ENCODE measurements at regions not wholly inside any gene's neighbourhood (a gene's known extent, or its start where the extent isn't known, plus 50 kb on each side); places are given as distances from the start of the nearest gene placed in this dataset.
"Not testable (repeated sequence)": the region's sequence is repeated elsewhere in the genome, so short reads cannot be mapped to it uniquely, and the experiment has no call there.

DNA sequence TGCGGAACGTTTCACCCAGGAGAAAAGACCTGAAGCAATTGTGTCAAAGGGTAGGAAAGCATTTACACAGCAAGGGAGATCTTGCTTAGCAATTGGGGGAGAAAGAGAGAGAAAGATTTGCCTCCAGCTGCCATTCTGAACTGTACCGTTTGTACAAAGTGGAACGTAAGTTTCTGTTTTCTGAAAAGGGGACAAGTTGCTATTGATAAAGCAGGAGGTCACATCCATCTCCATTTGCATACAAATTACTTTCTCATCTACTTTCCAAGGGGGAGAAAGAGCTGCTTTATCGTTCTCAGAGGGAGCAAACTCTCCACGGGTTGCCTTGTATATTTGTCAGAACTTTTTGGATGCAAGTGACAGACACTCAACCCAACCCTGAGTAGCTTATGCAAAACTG is 92.0 kb upstream of the CARD11 start:
- no peaks in the 10 kb centered on the region for H3K36me3 ChIP-seq (ENCODE audit: insufficient read depth, low read length)
- H3K4me3 ChIP-seq (ENCODE audit: low read depth, low read length): no peak overlapping the region
- no peaks in the 10 kb centered on the region for H3K4me1 ChIP-seq (ENCODE audit: control insufficient read depth, insufficient read depth, low read length, unreplicated experiment)
- no peak overlapping the region for H2AFZ ChIP-seq (ENCODE audit: low read length, unreplicated experiment)
- no peak overlapping the region for H3K27ac ChIP-seq (ENCODE audit: low read depth, low read length)
- peaks cover 10% of the 10 kb centered on the region for H3K27me3 ChIP-seq (ENCODE audit: insufficient read depth, low read length)
- H3K79me2 ChIP-seq (ENCODE audit: control insufficient read depth, insufficient read depth, low read length, unreplicated experiment): no peaks in the 10 kb centered on the region

DNA sequence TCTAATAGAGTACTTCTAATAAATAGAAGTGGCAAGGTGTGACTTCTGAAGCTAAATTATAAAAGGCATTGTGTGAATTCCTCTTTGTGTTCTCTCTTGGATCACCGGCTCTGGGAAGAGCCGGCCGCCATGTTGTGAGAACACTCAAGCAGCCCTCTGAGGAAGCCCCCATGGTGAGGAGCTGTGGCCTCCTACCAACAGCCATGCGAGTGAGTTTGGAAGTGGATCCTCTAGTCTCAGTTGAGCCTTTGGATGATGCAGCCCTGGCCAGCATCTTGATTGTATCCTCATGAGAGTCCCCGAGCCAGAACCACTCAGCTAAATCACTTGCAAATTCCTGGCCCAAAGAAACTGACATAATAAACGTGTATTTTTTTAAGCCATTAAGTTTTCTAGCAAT is 94.5 kb upstream of the CARD11 start:
- Histone ChIP-seq H3K27ac (ENCODE audit: low read depth, low read length) (no peak overlapping the region), H3K27me3 (ENCODE audit: insufficient read depth, low read length) (peaks cover 19% of the 10 kb centered on the region)

DNA sequence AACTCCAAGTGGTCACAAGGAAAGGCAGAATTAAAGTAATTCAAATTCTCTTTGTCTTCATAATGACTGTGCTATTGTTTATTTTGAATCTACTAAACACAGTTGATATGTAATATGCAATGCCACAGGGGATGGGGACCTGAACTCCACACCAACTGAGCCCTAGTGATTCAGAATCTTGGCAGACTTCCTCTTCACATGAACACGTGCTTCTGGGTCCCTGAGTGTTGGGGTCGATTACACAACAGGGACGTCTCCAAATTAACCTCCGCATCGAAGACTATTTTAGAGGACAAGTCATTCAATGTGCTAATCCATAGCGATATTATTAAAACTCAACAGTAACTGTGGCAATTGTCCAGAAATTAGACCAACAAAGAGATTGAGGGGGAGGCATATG is 95.3 kb upstream of the CARD11 start:
- no peaks in the 10 kb centered on the region for H3K79me2 ChIP-seq (ENCODE audit: control insufficient read depth, insufficient read depth, low read length, unreplicated experiment)
- H3K27me3 ChIP-seq (ENCODE audit: insufficient read depth, low read length): peaks cover 19% of the 10 kb centered on the region
- H3K36me3 ChIP-seq (ENCODE audit: insufficient read depth, low read length): no peaks in the 10 kb centered on the region
- H2AFZ ChIP-seq (ENCODE audit: low read length, unreplicated experiment): no peak overlapping the region
- no peak overlapping the region for H3K27ac ChIP-seq (ENCODE audit: low read depth, low read length)
- H3K4me3 ChIP-seq (ENCODE audit: low read depth, low read length): no peak overlapping the region
- no peaks in the 10 kb centered on the region for H3K4me1 ChIP-seq (ENCODE audit: control insufficient read depth, insufficient read depth, low read length, unreplicated experiment)

More for the DNA sequence above, 94.5 kb upstream of the CARD11 start:
- Histone ChIP-seq H3K36me3 (ENCODE audit: insufficient read depth, low read length) (no peaks in the 10 kb centered on the region), H3K79me2 (ENCODE audit: control insufficient read depth, insufficient read depth, low read length, unreplicated experiment) (no peaks in the 10 kb centered on the region), H3K4me1 (ENCODE audit: control insufficient read depth, insufficient read depth, low read length, unreplicated experiment) (no peaks in the 10 kb centered on the region), H3K4me3 (ENCODE audit: low read depth, low read length) (no peak overlapping the region), H2AFZ (ENCODE audit: low read length, unreplicated experiment) (no peak overlapping the region)

DNA sequence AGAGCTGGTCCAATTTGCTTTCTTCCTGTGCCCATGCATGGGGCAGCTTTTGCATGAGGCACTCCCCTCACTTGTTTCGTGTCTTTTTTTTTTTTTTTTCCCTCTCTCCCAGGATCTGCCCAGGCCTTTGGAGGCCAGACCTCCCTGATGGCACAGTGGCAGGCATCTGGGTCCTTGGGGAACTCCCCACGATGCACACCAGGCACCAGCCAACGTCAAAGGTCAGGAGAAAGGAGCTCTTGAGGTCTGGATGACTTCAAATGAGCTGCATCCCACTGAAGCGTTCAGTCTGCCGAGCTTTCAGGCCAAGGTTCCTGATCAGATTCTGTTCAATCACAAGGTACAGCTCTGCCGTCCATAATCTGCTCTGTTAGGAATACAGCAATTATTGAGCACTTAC is 97.2 kb upstream of the CARD11 start:
- Histone ChIP-seq H3K27ac (ENCODE audit: low read depth, low read length) (no peak overlapping the region), H3K79me2 (ENCODE audit: control insufficient read depth, insufficient read depth, low read length, unreplicated experiment) (no peaks in the 10 kb centered on the region), H3K36me3 (ENCODE audit: insufficient read depth, low read length) (no peaks in the 10 kb centered on the region), H3K27me3 (ENCODE audit: insufficient read depth, low read length) (peaks cover 19% of the 10 kb centered on the region), H3K4me1 (ENCODE audit: control insufficient read depth, insufficient read depth, low read length, unreplicated experiment) (no peaks in the 10 kb centered on the region), H3K4me3 (ENCODE audit: low read depth, low read length) (no peak overlapping the region), H2AFZ (ENCODE audit: low read length, unreplicated experiment) (no peak overlapping the region)

DNA sequence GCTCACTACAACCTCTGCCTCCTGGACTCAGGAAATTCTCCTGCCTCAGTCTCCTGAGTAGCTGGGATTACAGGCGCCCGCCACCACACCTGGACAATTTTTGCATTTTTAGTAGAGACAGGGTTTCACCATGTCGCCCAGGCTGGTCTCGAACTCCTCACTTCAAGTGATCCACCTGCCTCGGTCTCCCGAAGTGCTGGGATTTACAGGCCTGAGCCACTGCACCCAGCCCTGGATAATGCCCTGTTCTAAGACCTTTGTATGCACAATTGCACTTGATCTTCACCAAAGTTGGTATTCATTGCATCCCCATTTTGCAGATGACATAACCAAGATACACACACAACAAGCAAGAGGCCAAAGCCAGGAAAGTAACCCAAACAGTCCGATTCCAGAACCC is 97.7 kb upstream of the CARD11 start:
- Histone ChIP-seq H3K79me2 (ENCODE audit: control insufficient read depth, insufficient read depth, low read length, unreplicated experiment) (no peaks in the 10 kb centered on the region), H3K27ac (ENCODE audit: low read depth, low read length) (no peak overlapping the region), H2AFZ (ENCODE audit: low read length, unreplicated experiment) (no peak overlapping the region), H3K4me3 (ENCODE audit: low read depth, low read length) (no peak overlapping the region), H3K27me3 (ENCODE audit: insufficient read depth, low read length) (peaks cover 19% of the 10 kb centered on the region), H3K36me3 (ENCODE audit: insufficient read depth, low read length) (no peaks in the 10 kb centered on the region), H3K4me1 (ENCODE audit: control insufficient read depth, insufficient read depth, low read length, unreplicated experiment) (no peaks in the 10 kb centered on the region)

DNA sequence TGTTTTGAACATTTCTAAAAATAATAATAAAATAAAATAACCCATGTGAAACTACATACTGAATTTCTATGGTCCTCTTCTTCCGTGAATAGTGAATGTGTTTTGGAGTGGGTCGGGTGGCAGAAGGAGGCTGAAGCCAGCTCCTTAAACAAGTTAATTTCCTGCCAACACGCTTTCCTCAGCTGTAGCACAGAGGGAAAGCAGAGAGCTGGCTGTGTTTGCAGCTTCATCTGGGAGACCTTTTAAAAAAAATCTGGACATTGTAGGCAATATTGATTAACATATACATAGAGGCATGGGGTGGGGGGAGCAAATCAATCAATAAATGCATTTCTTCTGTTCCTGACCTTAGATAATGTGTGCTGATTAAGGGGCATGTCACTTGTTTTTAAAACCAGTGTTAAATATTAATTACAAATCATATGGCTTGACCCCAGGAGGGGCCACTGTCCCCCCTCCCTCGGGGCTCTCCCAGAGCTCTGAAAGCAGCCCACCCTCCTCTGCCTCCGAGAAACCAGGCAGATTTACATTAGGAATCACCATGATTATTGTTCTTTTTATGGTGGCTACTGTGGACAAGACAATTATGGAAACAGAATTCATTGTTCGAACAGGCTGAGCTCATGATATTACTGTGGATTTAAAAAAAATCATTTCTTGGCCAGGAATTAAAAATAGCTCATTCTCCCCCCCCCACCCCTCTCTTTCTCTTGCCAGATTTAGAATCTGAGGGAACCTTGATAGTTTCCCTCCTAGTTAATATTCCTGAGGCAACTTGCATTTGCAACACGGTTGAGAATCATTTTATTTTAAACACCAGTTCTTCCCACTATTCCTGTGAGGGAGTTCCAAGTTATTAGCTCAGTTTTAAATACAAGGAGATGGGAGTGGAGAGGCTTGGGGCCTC is 100.5 kb upstream of the CARD11 start:
- Histone ChIP-seq H3K36me3 (ENCODE audit: insufficient read depth, low read length) (no peaks in the 10 kb centered on the region), H2AFZ (ENCODE audit: low read length, unreplicated experiment) (no peak overlapping the region), H3K27ac (ENCODE audit: low read depth, low read length) (no peak overlapping the region), H3K27me3 (ENCODE audit: insufficient read depth, low read length) (peaks cover 19% of the 10 kb centered on the region), H3K79me2 (ENCODE audit: control insufficient read depth, insufficient read depth, low read length, unreplicated experiment) (no peaks in the 10 kb centered on the region), H3K4me3 (ENCODE audit: low read depth, low read length) (no peak overlapping the region), H3K4me1 (ENCODE audit: control insufficient read depth, insufficient read depth, low read length, unreplicated experiment) (no peaks in the 10 kb centered on the region)

DNA sequence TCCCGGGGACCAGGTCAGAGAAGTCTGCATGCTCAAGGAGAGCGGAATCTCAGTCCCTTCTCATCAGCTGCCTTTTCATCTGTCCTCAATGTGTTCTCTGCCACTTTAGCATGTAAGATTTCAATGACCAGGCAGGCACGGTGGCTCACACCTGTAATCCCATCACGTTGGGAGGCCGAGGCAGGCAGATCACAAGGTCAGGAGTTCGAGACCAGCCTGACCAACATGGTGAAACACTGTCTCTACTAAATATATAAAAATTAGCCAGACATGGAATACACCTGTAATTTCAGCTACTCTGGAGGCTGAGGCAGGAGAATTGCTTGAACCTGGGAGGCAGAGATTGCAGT is 101.1 kb upstream of the CARD11 start:
- H3K27ac ChIP-seq (ENCODE audit: low read depth, low read length); H3K4me1 ChIP-seq (ENCODE audit: control insufficient read depth, insufficient read depth, low read length, unreplicated experiment); H3K79me2 ChIP-seq (ENCODE audit: control insufficient read depth, insufficient read depth, low read length, unreplicated experiment); H3K36me3 ChIP-seq (ENCODE audit: insufficient read depth, low read length); H3K4me3 ChIP-seq (ENCODE audit: low read depth, low read length); H2AFZ ChIP-seq (ENCODE audit: low read length, unreplicated experiment): not testable (repeated sequence)
- H3K27me3 ChIP-seq (ENCODE audit: insufficient read depth, low read length): peaks cover 17% of the 10 kb centered on the region

DNA sequence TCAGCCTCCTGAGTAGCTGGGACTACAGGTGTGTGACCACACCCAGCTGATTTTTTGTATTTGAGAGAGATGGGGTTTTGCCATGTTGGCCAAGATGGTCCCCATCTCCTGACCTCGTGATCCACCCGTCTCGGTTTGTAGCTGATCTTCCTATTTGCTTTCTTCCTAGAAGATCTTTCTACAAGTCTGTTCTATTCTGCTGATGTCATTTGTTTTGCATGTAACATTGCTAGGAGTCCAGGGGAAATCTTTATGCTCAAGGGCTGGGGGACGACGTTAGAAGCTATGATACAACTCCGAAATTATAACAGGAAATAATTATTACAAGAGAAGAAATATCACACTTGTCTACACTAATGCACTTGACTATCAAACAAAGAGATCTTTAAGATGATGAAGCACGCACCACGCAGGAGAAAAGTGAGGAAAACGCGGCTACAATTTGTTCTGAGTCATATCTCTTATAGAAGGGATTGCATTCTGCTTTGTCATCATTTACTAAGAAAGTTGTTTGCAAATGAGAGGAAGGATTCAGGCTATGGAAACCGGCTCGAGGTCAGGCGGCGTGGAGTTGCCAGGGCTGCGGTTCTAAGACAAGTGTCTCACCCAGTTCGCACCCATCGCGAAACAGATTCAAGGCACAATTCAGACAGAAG is 103.0 kb upstream of the CARD11 start:
- H3K4me3 ChIP-seq (ENCODE audit: low read depth, low read length): no peak overlapping the region
- no peaks in the 10 kb centered on the region for H3K36me3 ChIP-seq (ENCODE audit: insufficient read depth, low read length)
- H3K27me3 ChIP-seq (ENCODE audit: insufficient read depth, low read length): 0 out of 2 replicates have a peak, but pooled peaks cover 4% of the 10 kb centered on the region
- H3K79me2 ChIP-seq (ENCODE audit: control insufficient read depth, insufficient read depth, low read length, unreplicated experiment): no peaks in the 10 kb centered on the region
- no peak overlapping the region for H2AFZ ChIP-seq (ENCODE audit: low read length, unreplicated experiment)
- no peaks in the 10 kb centered on the region for H3K4me1 ChIP-seq (ENCODE audit: control insufficient read depth, insufficient read depth, low read length, unreplicated experiment)
- no peak overlapping the region for H3K27ac ChIP-seq (ENCODE audit: low read depth, low read length)

DNA sequence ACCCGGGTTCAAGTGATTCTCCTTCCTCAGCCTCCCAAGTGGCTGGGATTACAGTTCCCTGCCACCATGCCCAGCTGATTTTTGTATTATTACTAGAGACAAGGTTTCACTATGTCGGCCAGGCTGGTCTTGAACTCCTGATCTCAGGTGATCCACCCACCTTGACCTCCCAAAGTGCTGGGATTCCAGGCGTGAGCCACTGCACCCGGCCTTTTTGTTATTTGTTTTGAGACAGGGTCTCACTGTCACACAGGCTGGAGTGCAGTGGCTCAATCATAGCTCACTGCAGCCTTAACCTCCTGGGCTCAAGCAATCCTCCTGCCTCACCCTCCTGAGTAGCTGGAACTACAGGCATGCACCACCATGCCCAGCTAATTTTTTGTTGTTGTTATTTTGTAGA is 104.8 kb upstream of the CARD11 start:
- H3K4me1 ChIP-seq (ENCODE audit: control insufficient read depth, insufficient read depth, low read length, unreplicated experiment); H3K36me3 ChIP-seq (ENCODE audit: insufficient read depth, low read length); H3K27me3 ChIP-seq (ENCODE audit: insufficient read depth, low read length); H2AFZ ChIP-seq (ENCODE audit: low read length, unreplicated experiment); H3K27ac ChIP-seq (ENCODE audit: low read depth, low read length); H3K79me2 ChIP-seq (ENCODE audit: control insufficient read depth, insufficient read depth, low read length, unreplicated experiment); H3K4me3 ChIP-seq (ENCODE audit: low read depth, low read length): not testable (repeated sequence)

DNA sequence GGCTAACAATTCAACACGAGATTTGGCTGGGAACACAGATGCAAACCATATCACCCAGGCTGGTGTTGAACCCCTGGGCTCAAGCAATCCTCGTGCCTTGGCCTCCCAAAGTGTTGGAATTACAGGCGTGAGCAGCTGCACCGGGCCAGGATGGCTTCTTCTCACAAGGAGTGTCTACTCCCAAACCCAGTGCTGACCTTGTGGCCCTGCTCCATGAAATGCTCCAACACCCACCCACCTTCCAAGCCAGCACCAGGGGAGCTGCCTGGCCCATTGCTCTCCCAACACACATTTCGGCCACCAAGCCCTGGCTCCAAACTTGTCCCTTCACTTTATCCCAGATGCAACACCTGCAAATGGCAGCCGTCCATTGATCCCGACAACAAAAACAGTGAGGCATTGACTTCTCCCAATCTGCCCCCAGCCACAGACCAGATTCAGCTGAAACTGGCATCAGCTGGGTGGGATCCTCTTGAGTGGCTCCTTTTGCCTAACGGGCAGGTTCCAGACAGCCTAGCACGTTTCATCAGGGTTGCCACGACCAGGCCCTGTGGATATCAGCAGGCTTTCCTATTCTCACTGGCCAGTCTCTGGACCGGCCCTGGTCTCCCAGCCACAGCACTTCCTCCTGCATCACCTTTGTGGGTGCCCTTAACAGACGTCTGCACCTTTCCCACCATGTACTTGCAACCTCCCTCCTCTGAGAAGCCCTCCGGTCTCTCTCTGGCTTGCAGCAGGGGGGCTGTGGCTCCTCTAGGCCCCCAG is 105.7 kb upstream of the CARD11 start:
- H2AFZ ChIP-seq (ENCODE audit: low read length, unreplicated experiment): no peak overlapping the region
- H3K27ac ChIP-seq (ENCODE audit: low read depth, low read length): no peak overlapping the region

More for the DNA sequence above, 105.7 kb upstream of the CARD11 start:
- Histone ChIP-seq H3K79me2 (ENCODE audit: control insufficient read depth, insufficient read depth, low read length, unreplicated experiment) (no peaks in the 10 kb centered on the region), H3K27me3 (ENCODE audit: insufficient read depth, low read length) (no peaks in the 10 kb centered on the region), H3K36me3 (ENCODE audit: insufficient read depth, low read length) (no peaks in the 10 kb centered on the region), H3K4me3 (ENCODE audit: low read depth, low read length) (no peak overlapping the region), H3K4me1 (ENCODE audit: control insufficient read depth, insufficient read depth, low read length, unreplicated experiment) (no peaks in the 10 kb centered on the region)
